DOHH2 (cell line): ENCODE measurements at regions not wholly inside any gene's neighbourhood (a gene's known extent, or its start where the extent isn't known, plus 50 kb on each side); places are given as distances from the start of the nearest gene placed in this dataset.

ENCODE experiments used
- H3F3A ChIP-seq: fragments of 200-600 bp; sonication (generic), shearing (Covaris generic); 2 replicates; pipeline ENCODE4 v1.6.0; 2016; ENCODE audit warnings: antibody characterized with exemption, mild to moderate bottlenecking; ENCODE audit not compliant: control insufficient read depth, insufficient read depth
- H3K27ac ChIP-seq: fragments of 200-600 bp; sonication (generic); 2 replicates; pipeline ENCODE4 v1.5.1; 2014; ENCODE audit warnings: low read depth, mild to moderate bottlenecking, low read length, moderate library complexity
- H3K27me3 ChIP-seq: fragments of 200-600 bp; sonication (generic); 2 replicates; pipeline ENCODE4 v1.6.1; 2014; ENCODE audit warnings: mild to moderate bottlenecking, low read length, mixed read lengths; ENCODE audit not compliant: control insufficient read depth
- H3K36me3 ChIP-seq: fragments of 200-600 bp; sonication (generic); 2 replicates; pipeline ENCODE4 v1.6.1; 2014; ENCODE audit warnings: mild to moderate bottlenecking, low read length, moderate library complexity, mixed read lengths; ENCODE audit not compliant: control insufficient read depth
- H3K4me1 ChIP-seq: fragments of 200-600 bp; sonication (generic); 2 replicates; pipeline ENCODE4 v1.6.1; 2014; ENCODE audit warnings: mild to moderate bottlenecking, low read length, mixed read lengths; ENCODE audit not compliant: control insufficient read depth
- H3K4me2 ChIP-seq: fragments of 200-600 bp; sonication (generic); 2 replicates; pipeline ENCODE4 v1.6.0; 2014; ENCODE audit warnings: mild to moderate bottlenecking, low read length, moderate library complexity
- H3K4me3 ChIP-seq: fragments of 200-600 bp; sonication (generic); 2 replicates; pipeline ENCODE4 v1.5.1; 2014; ENCODE audit warnings: mild to moderate bottlenecking, low read length, mixed read lengths
- H3K79me2 ChIP-seq: fragments of 200-600 bp; sonication (generic); 2 replicates; pipeline ENCODE4 v1.6.1; 2014; ENCODE audit warnings: mild to moderate bottlenecking, low read length, mixed read lengths; ENCODE audit not compliant: control insufficient read depth
- H3K9me2 ChIP-seq: fragments of 200-600 bp; sonication (generic); replicated peaks from 2 replicates; pipeline ENCODE4 v1.6.1; 2014; ENCODE audit warnings: mild to moderate bottlenecking, low read length, mixed read lengths; ENCODE audit not compliant: control insufficient read depth
- H3K9me3 ChIP-seq: fragments of 200-600 bp; sonication (generic); 2 replicates; pipeline ENCODE4 v1.6.1; 2014; ENCODE audit warnings: antibody characterized with exemption, low read length, mixed read lengths; ENCODE audit not compliant: control insufficient read depth, insufficient read depth
- H4K20me1 ChIP-seq: fragments of 200-600 bp; sonication (generic); 2 replicates; pipeline ENCODE4 v1.6.0; 2014; ENCODE audit warnings: low read depth, mild to moderate bottlenecking, antibody characterized with exemption, low read length, moderate library complexity; ENCODE audit not compliant: control insufficient read depth, insufficient read depth
- EZH2phosphoT487 ChIP-seq: fragments of 200-600 bp; sonication (generic); IDR thresholded peaks from 2 replicates; pipeline ENCODE4 v1.6.1; 2017; ENCODE audit warnings: borderline replicate concordance, mild to moderate bottlenecking, antibody characterized with exemption, low read length, moderate library complexity, mixed read lengths
- TF ChIP-seq, protein P1 (sequence below): fragments of 200-600 bp; sonication (generic); IDR thresholded peaks from one replicate; pipeline ENCODE4 v1.5.1; 2014; ENCODE audit warnings: antibody characterized with exemption, mild to moderate bottlenecking, low read depth, low read length; ENCODE audit not compliant: poor library complexity, severe bottlenecking

GRCh38 chr6:21386744-21387143 lies 206.8 kb upstream of the SOX4 start:
- no peaks in the 10 kb centered on the region for H3K36me3 ChIP-seq

DNA sequence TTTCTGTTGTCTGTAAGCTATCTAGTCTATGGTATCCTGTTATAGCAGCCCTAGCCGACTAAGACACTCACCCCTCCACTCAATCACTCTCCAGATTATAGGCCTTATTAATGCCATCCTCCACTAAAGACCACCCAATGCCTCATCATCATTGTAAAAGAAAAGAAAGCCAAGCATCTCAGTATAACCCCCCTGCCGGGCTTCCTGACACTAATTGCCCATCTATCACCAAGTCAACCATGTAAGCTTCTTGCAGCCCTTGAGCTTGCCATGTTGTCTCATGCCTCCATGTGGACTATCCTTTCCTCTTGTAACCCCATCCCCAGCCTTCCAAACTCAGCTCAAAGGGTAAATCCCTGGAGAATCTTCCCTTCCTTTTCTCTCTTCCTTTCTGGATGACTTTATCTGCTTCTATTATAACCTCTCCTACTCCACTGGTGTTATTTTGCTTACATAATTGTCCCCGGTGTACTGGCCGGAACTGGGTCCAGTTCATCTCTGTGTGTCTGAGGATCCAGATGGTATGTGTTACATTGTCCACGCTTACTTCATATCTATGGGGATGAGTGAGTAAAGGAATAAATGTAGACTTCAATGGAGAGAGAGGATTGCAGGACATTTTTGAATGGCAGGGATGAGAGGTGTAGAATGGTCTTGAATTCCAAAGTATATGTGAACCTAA lies 202.9 kb upstream of the SOX4 start:
- Histone ChIP-seq H3K4me2 (no peak overlapping the region), H3K27ac (no peak overlapping the region), H3K79me2 (no peaks in the 10 kb centered on the region), H4K20me1 (no peaks in the 10 kb centered on the region), H3K4me3 (no peak overlapping the region), H3K9me2 (no peaks in the 10 kb centered on the region), H3K27me3 (no peaks in the 10 kb centered on the region), H3K9me3 (no peaks in the 10 kb centered on the region), H3K4me1 (no peaks in the 10 kb centered on the region), H3K36me3 (no peaks in the 10 kb centered on the region), H3F3A (no peaks in the 10 kb centered on the region)
- TF ChIP-seq, protein P1, sequence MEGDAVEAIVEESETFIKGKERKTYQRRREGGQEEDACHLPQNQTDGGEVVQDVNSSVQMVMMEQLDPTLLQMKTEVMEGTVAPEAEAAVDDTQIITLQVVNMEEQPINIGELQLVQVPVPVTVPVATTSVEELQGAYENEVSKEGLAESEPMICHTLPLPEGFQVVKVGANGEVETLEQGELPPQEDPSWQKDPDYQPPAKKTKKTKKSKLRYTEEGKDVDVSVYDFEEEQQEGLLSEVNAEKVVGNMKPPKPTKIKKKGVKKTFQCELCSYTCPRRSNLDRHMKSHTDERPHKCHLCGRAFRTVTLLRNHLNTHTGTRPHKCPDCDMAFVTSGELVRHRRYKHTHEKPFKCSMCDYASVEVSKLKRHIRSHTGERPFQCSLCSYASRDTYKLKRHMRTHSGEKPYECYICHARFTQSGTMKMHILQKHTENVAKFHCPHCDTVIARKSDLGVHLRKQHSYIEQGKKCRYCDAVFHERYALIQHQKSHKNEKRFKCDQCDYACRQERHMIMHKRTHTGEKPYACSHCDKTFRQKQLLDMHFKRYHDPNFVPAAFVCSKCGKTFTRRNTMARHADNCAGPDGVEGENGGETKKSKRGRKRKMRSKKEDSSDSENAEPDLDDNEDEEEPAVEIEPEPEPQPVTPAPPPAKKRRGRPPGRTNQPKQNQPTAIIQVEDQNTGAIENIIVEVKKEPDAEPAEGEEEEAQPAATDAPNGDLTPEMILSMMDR = no peak
- no peak for TF ChIP-seq EZH2phosphoT487

More at GRCh38 chr6:21386744-21387143, 206.8 kb upstream of the SOX4 start:
- H3K79me2 ChIP-seq = no peaks in the 10 kb centered on the region
- no peaks in the 10 kb centered on the region for H4K20me1 ChIP-seq
- TF ChIP-seq, protein P1 = no peak
- TF ChIP-seq EZH2phosphoT487 = no peak
- H3K4me1 ChIP-seq = no peaks in the 10 kb centered on the region
- no peaks in the 10 kb centered on the region for H3K9me3 ChIP-seq
- no peaks in the 10 kb centered on the region for H3K9me2 ChIP-seq
- no peak overlapping the region for H3K4me2 ChIP-seq
- H3F3A ChIP-seq = no peaks in the 10 kb centered on the region
- no peaks in the 10 kb centered on the region for H3K27me3 ChIP-seq
- no peak overlapping the region for H3K27ac ChIP-seq
- H3K4me3 ChIP-seq = no peak overlapping the region

DNA sequence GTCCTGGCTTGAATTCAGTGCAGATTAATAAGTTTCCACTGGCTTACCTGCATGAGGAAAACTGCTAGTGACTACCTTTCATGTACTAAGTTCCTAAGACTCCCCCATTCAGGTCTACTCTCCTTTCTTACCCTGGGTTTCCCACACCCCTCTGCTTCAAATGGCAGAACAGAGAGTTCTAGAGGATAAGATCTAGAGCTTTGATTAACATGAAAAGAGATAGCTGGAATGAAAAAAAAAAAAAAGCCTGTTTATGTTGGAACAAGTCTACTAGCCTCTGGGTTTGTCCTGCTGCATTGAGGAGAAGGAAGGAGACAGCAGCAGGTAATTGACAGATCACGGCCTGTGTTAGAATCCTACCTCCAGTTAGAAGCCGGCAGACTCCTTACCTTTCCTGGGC lies 201.4 kb upstream of the SOX4 start:
- H3K4me3 ChIP-seq = no peak overlapping the region
- no peak overlapping the region for H3K27ac ChIP-seq
- no peak overlapping the region for H3K4me2 ChIP-seq

More for the DNA sequence above, 201.4 kb upstream of the SOX4 start:
- H3K79me2 ChIP-seq = no peaks in the 10 kb centered on the region
- H3K9me2 ChIP-seq = no peaks in the 10 kb centered on the region
- H3F3A ChIP-seq = no peaks in the 10 kb centered on the region
- no peaks in the 10 kb centered on the region for H3K9me3 ChIP-seq
- no peaks in the 10 kb centered on the region for H3K4me1 ChIP-seq
- TF ChIP-seq EZH2phosphoT487 = no peak
- TF ChIP-seq, protein P1 = no peak
- H4K20me1 ChIP-seq = no peaks in the 10 kb centered on the region
- no peaks in the 10 kb centered on the region for H3K27me3 ChIP-seq
- H3K36me3 ChIP-seq = no peaks in the 10 kb centered on the region
